H9 (cell line): ENCODE measurements at regions not wholly inside any gene's neighbourhood (a gene's known extent, or its start where the extent isn't known, plus 50 kb on each side); places are given as distances from the start of the nearest gene placed in this dataset.

Experiments
- DNase-seq: peaks from one replicate; pipeline ENCODE4 v3.0.0-alpha.2; 2017
- H2AFZ ChIP-seq: one replicate; pipeline ENCODE4 v1.6.1; 2013; ENCODE audit warnings: mild to moderate bottlenecking, low read length, control low read depth, moderate library complexity
- H2AK5ac ChIP-seq: 2 replicates; pipeline ENCODE4 v1.6.1; 2013; ENCODE audit warnings: low read length, control low read depth, mixed read lengths; ENCODE audit not compliant: insufficient read length
- H2BK120ac ChIP-seq: one replicate; pipeline ENCODE4 v1.6.1; 2013; ENCODE audit warnings: low read depth, mild to moderate bottlenecking, low read length, control low read depth, inconsistent platforms; ENCODE audit not compliant: poor library complexity, severe bottlenecking
- H2BK12ac ChIP-seq: 2 replicates; pipeline ENCODE4 v1.6.1; 2013; ENCODE audit warnings: low read length, control low read depth, mixed read lengths, low read depth; ENCODE audit not compliant: insufficient read length
- H2BK15ac ChIP-seq: 2 replicates; pipeline ENCODE4 v1.6.1; 2013; ENCODE audit warnings: low read depth, low read length, control low read depth
- H2BK20ac ChIP-seq: one replicate; pipeline ENCODE4 v1.6.1; 2013; ENCODE audit warnings: low read depth, mild to moderate bottlenecking, low read length, control low read depth, inconsistent platforms; ENCODE audit not compliant: poor library complexity, severe bottlenecking
- H2BK5ac ChIP-seq: 2 replicates; pipeline ENCODE4 v1.6.1; 2013; ENCODE audit warnings: low read length, control low read depth, mixed read lengths; ENCODE audit not compliant: insufficient read length
- H3K14ac ChIP-seq: 2 replicates; pipeline ENCODE4 v1.6.1; 2013; ENCODE audit warnings: low read length, control low read depth; ENCODE audit not compliant: insufficient read depth
- H3K18ac ChIP-seq: 2 replicates; pipeline ENCODE4 v1.6.1; 2013; ENCODE audit warnings: low read depth, mild to moderate bottlenecking, mixed read lengths, low read length, control low read depth; ENCODE audit not compliant: insufficient read length
- H3K23ac ChIP-seq: 2 replicates; pipeline ENCODE4 v1.6.1; 2013; ENCODE audit warnings: low read length, control low read depth, mixed read lengths, low read depth; ENCODE audit not compliant: insufficient read length
- H3K23me2 ChIP-seq: 2 replicates; pipeline ENCODE4 v1.6.1; 2013; ENCODE audit warnings: low read depth, mild to moderate bottlenecking, mixed read lengths, low read length, control low read depth; ENCODE audit not compliant: insufficient read length, poor library complexity, severe bottlenecking
- H3K27ac ChIP-seq: 2 replicates; pipeline ENCODE4 v1.5.1; 2013; ENCODE audit warnings: low read length, control low read depth, mixed read lengths, low read depth; ENCODE audit not compliant: insufficient read length
- H3K27me3 ChIP-seq: 2 replicates; pipeline ENCODE4 v1.6.1; 2013; ENCODE audit warnings: low read length, control low read depth, inconsistent platforms; ENCODE audit not compliant: insufficient read depth
- H3K4ac ChIP-seq: 2 replicates; pipeline ENCODE4 v1.6.1; 2013; ENCODE audit warnings: low read depth, mild to moderate bottlenecking, control low read depth, inconsistent platforms, low read length, moderate library complexity
- H3K4me1 ChIP-seq: 2 replicates; pipeline ENCODE4 v1.6.1; 2013; ENCODE audit warnings: low read length, control low read depth, inconsistent platforms; ENCODE audit not compliant: insufficient read depth
- H3K4me2 ChIP-seq: 2 replicates; pipeline ENCODE4 v1.6.1; 2013; ENCODE audit warnings: low read length, control low read depth, mixed read lengths; ENCODE audit not compliant: insufficient read length, insufficient read depth
- H3K56ac ChIP-seq: 2 replicates; pipeline ENCODE4 v1.6.1; 2013; ENCODE audit warnings: low read depth, mild to moderate bottlenecking, mixed read lengths, low read length, control low read depth; ENCODE audit not compliant: insufficient read length
- H3K79me1 ChIP-seq: 2 replicates; pipeline ENCODE4 v1.6.1; 2013; ENCODE audit warnings: low read depth, mild to moderate bottlenecking, moderate library complexity, low read length, control low read depth, inconsistent platforms; ENCODE audit not compliant: insufficient read depth, poor library complexity, severe bottlenecking
- H3K79me2 ChIP-seq: 2 replicates; pipeline ENCODE4 v1.6.1; 2013; ENCODE audit warnings: low read length, control low read depth, inconsistent platforms; ENCODE audit not compliant: insufficient read depth
- H3K9ac ChIP-seq: 2 replicates; pipeline ENCODE4 v1.6.1; 2013; ENCODE audit warnings: low read length, control low read depth, mixed read lengths; ENCODE audit not compliant: insufficient read length; ENCODE audit errors: extremely low read depth
- H3K9me3 ChIP-seq: one replicate; pipeline ENCODE4 v1.6.1; 2013; ENCODE audit warnings: low read depth, low read length, inconsistent platforms; ENCODE audit not compliant: control insufficient read depth
- H3T11ph ChIP-seq: one replicate; pipeline ENCODE4 v1.6.1; 2013; ENCODE audit warnings: mild to moderate bottlenecking, low read length, control low read depth, inconsistent platforms
- H4K20me1 ChIP-seq: one replicate; pipeline ENCODE4 v1.6.1; 2013; ENCODE audit not compliant: control insufficient read depth, insufficient read length, insufficient read depth
- H4K5ac ChIP-seq: 2 replicates; pipeline ENCODE4 v1.6.1; 2013; ENCODE audit warnings: low read depth, mild to moderate bottlenecking, mixed read lengths, low read length, control low read depth; ENCODE audit not compliant: insufficient read length
- H4K8ac ChIP-seq: replicated peaks from 2 replicates; pipeline ENCODE4 v1.6.1; 2013; ENCODE audit warnings: low read length, control low read depth, mixed read lengths, low read depth; ENCODE audit not compliant: insufficient read length
- H4K91ac ChIP-seq: 2 replicates; pipeline ENCODE4 v1.6.1; 2013; ENCODE audit warnings: low read depth, mild to moderate bottlenecking, moderate library complexity, mixed read lengths, low read length, control low read depth; ENCODE audit not compliant: insufficient read length
- H3K27ac Mint-ChIP-seq, 3 experiments: 2 replicates in 2 of 3; 3 replicates in 1 of 3; pipeline ENCODE4 v1.8.0; 2020 to 2021; ENCODE audit warnings: mixed read lengths in 3 of 3, mild to moderate bottlenecking in 1 of 3, moderate library complexity in 1 of 3
- H3K27me3 Mint-ChIP-seq: 2 replicates; pipeline ENCODE4 v1.8.0; 2021; ENCODE audit warnings: low read depth, mild to moderate bottlenecking, moderate library complexity, mixed read lengths
- H3K36me3 Mint-ChIP-seq, 3 experiments: 2 replicates in 2 of 3; 3 replicates in 1 of 3; pipeline ENCODE4 v1.8.0; 2020 to 2021; ENCODE audit warnings: low read depth in 3 of 3, mixed read lengths in 3 of 3; ENCODE audit not compliant: insufficient read depth in 1 of 3
- H3K4me1 Mint-ChIP-seq, 2 experiments: 2 replicates each; pipeline ENCODE4 v1.8.0; 2020; ENCODE audit warnings: mixed read lengths in 2 of 2
- H3K4me3 Mint-ChIP-seq, 2 experiments: 2 replicates in 1 of 2; 3 replicates in 1 of 2; pipeline ENCODE4 v1.8.0; 2020 to 2021; ENCODE audit warnings: mild to moderate bottlenecking in 2 of 2, mixed read lengths in 2 of 2, moderate library complexity in 1 of 2
- H3K9me3 Mint-ChIP-seq, 2 experiments: 2 replicates in 1 of 2; 3 replicates in 1 of 2; pipeline ENCODE4 v1.8.0; 2020; ENCODE audit warnings: mild to moderate bottlenecking in 2 of 2, mixed read lengths in 2 of 2, moderate library complexity in 1 of 2
- WGBS: extraction: QIAGEN DNeasy Blood & Tissue Kit; methylation state at CpG from one replicate; pipeline ENCODE4 v1.1.7; 2013; ENCODE audit warnings: missing lambda C conversion rate, low lambda C conversion rate, mixed read lengths; ENCODE audit not compliant: insufficient read length; ENCODE audit errors: extremely low coverage; 5-methylcytosine and 5-hydroxymethylcytosine counted together
- TF ChIP-seq, protein P1 (sequence below): fragments of 200-600 bp; sonication (generic); conservative IDR thresholded peaks from 3 replicates; pipeline ENCODE4 v1.8.0; 2021; ENCODE audit warnings: antibody characterized with exemption, mild to moderate bottlenecking

DNA sequence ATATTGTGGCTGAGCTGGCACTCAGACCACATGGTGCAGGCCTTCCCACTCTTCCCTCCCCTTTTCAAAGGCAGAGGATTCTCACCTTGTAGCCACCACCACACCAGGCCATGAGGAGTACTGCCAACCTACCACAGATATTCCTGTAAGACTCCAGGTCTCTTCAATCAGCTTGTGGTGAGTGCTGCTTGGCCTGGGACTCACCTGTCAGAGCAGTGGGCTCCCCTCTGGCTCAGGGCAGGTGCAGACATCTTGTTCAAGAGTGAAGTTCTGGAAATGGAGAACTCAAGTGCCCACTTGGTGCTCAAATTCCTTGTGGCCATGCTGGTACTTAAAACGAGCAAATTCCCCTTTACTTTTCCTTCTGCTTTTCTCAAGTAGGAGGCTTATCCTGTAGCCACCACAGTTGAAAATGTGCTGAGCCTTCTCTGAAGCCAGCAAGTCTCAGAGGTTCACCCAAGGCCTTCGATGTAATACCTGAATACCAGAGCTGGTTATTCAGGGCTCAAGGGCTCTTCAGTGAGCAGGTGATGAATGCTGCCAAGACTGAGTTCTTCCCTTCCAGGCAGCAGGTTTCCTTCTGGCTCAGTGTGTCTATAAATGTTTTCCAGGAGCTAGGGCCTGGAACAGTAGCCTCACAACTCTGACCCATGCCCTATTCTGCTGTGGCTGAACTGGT, 212.9 kb downstream of the TEX13C start:
- Mint-ChIP-seq H3K4me3 (no peak overlapping the region), H3K4me1 (no peaks in the 10 kb centered on the region; a peak in 1 of 4 replicates), H3K9me3 (peaks cover 27 to 30% of the 10 kb centered on the region in 2 experiments), H3K36me3 (peaks cover 7 to 19% (median 13%) of the 10 kb centered on the region in 3 experiments), H3K27ac (peak overlapping the region in 1 of 3 experiments; percentile 35; a peak in 1 of 7 replicates), H3K27me3 (no peaks in the 10 kb centered on the region)
- no CpG with 5 or more reads among the region's 2 CpGs for WGBS
- no peaks in the 10 kb centered on the region for H3K79me1 ChIP-seq
- no peak overlapping the region for H4K5ac ChIP-seq
- no peaks in the 10 kb centered on the region for H4K20me1 ChIP-seq
- no peak overlapping the region for H3K14ac ChIP-seq
- no peak overlapping the region for H3T11ph ChIP-seq
- H3K56ac ChIP-seq: no peak overlapping the region
- H3K18ac ChIP-seq: no peak overlapping the region
- H3K27me3 ChIP-seq: no peaks in the 10 kb centered on the region
- no peak overlapping the region for H2BK20ac ChIP-seq
- no peak overlapping the region for H4K8ac ChIP-seq
- H2AK5ac ChIP-seq: no peak overlapping the region
- no peak overlapping the region for H3K9ac ChIP-seq
- no peak overlapping the region for H2BK12ac ChIP-seq
- DNase-seq: no peak
- no peaks in the 10 kb centered on the region for H3K4me1 ChIP-seq
- no peak overlapping the region for H2BK15ac ChIP-seq
- H3K79me2 ChIP-seq: no peaks in the 10 kb centered on the region
- H3K23me2 ChIP-seq: no peaks in the 10 kb centered on the region
- no peak overlapping the region for H4K91ac ChIP-seq
- H2AFZ ChIP-seq: no peak overlapping the region
- H2BK120ac ChIP-seq: no peak overlapping the region
- H3K23ac ChIP-seq: no peak overlapping the region
- no peak overlapping the region for H2BK5ac ChIP-seq
- no peak overlapping the region for H3K27ac ChIP-seq
- no peak overlapping the region for H3K4ac ChIP-seq
- H3K9me3 ChIP-seq: no peaks in the 10 kb centered on the region
- no peak overlapping the region for H3K4me2 ChIP-seq
- TF ChIP-seq, protein P1, sequence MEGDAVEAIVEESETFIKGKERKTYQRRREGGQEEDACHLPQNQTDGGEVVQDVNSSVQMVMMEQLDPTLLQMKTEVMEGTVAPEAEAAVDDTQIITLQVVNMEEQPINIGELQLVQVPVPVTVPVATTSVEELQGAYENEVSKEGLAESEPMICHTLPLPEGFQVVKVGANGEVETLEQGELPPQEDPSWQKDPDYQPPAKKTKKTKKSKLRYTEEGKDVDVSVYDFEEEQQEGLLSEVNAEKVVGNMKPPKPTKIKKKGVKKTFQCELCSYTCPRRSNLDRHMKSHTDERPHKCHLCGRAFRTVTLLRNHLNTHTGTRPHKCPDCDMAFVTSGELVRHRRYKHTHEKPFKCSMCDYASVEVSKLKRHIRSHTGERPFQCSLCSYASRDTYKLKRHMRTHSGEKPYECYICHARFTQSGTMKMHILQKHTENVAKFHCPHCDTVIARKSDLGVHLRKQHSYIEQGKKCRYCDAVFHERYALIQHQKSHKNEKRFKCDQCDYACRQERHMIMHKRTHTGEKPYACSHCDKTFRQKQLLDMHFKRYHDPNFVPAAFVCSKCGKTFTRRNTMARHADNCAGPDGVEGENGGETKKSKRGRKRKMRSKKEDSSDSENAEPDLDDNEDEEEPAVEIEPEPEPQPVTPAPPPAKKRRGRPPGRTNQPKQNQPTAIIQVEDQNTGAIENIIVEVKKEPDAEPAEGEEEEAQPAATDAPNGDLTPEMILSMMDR: no peak
